Right lobe of liver (tissue), 6 donors: ENCODE measurements at regions not wholly inside any gene's neighbourhood (a gene's known extent, or its start where the extent isn't known, plus 50 kb on each side); places are given as distances from the start of the nearest gene placed in this dataset.
"Not testable (repeated sequence)": the region's sequence is repeated elsewhere in the genome, so short reads cannot be mapped to it uniquely, and the experiment has no call there.

Experiments used
- ATAC-seq, 4 donors: fragments of 200-7000 bp; cut with Tn5 transposase; one replicate each; pipeline ENCODE4 v1.9.1; 2020; ENCODE audit warnings: mild to moderate bottlenecking in 4 of 4, moderate library complexity in 4 of 4
- DNase-seq, 3 donors: peaks; one replicate each; pipeline ENCODE4 v3.0.0-alpha.2; 2020
- H3K27ac ChIP-seq, 3 donors: fragments of 200-600 bp; one replicate each; pipeline ENCODE4 v1.8.0; 2022
- H3K27me3 ChIP-seq, 2 donors: fragments of 200-600 bp; one replicate each; pipeline ENCODE4 v1.8.0; 2022
- H3K36me3 ChIP-seq, 4 donors: fragments of 200-600 bp; sonication (generic) in 1 of 4; one replicate each; pipeline versions ENCODE4 v1.5.1 to v1.8.0; 2017 to 2022; ENCODE audit warnings: control low read depth in 1 of 4
- H3K4me1 ChIP-seq, 4 donors: fragments of 200-600 bp; sonication (generic) in 1 of 4; one replicate each; pipeline versions ENCODE4 v1.5.1 to v1.8.0; 2017 to 2022; ENCODE audit warnings: control low read depth in 1 of 4
- H3K4me3 ChIP-seq, 3 donors: fragments of 200-600 bp; one replicate each; pipeline ENCODE4 v1.8.0; 2022
- H3K9me3 ChIP-seq, 4 donors: fragments of 200-600 bp; sonication (generic) in 1 of 4; one replicate each; pipeline versions ENCODE4 v1.5.1 to v1.8.0; 2017 to 2022; ENCODE audit warnings: control low read depth in 1 of 4
- CTCF ChIP-seq, 4 donors: fragments of 200-600 bp in 3 of 4; fragments of 450-650 bp in 1 of 4; IDR thresholded peaks; one replicate each; pipeline versions ENCODE4 v1.5.1 to v1.8.0; 2016 to 2022; ENCODE audit warnings: antibody characterized with exemption in 4 of 4, mild to moderate bottlenecking in 2 of 4
- POLR2A ChIP-seq: fragments of 450-650 bp; IDR thresholded peaks from one replicate; pipeline ENCODE4 v1.6.1; 2017; ENCODE audit warnings: antibody characterized with exemption, mild to moderate bottlenecking
- WGBS: methylation state at CpG from one replicate; pipeline ENCODE4 v1.1.6; 2018; ENCODE audit warnings: low coverage, low lambda C conversion rate; ENCODE audit not compliant: insufficient coverage; ENCODE audit errors: missing lambda C conversion rate; 5-methylcytosine and 5-hydroxymethylcytosine counted together
- intact Hi-C, 2 donors: fragments of 100-400 bp; cut with DNase I; formaldehyde crosslinking; loops; one replicate each; pipeline versions ENCODE4 v1.11.2 to v1.14.1; 2022
- donor health status: DM: no; HTN: yes; CAD: no.
- donor health status: DM: no; HTN: no; CAD: no.
- donor health status: DM: no; HTN: no; CAD: no.
- donor health status: DM: no; HTN: yes; CAD: no.
- donor health status: DM: no; HTN: yes; CAD: no.

DNA sequence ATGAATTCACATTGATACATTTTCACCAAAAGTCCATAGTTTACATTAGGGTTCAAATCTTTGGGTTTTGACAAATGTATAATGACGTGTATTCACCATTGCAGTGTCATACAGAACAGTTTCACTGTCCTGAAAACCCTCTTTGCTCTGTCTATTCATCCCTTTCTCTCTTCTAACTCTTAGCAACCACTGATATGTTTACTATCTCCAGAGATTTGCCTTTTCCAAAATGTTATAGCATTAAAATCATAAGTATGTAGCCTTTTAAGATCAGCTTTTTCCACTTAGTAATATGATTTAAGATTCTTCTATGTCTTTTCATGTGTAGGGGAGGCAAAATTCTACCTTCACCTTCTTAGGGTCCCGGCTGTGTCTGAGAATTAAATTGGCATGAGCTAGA, 203.8 kb downstream of the TPRG1 start:
- no peaks in the 10 kb centered on the region for H3K36me3 ChIP-seq
- H3K27me3 ChIP-seq, result no peaks in the 10 kb centered on the region
- no peak for DNase-seq
- H3K27ac ChIP-seq, result no peak overlapping the region
- intact Hi-C loops, result no loop called here
- no peak for ATAC-seq
- H3K4me1 ChIP-seq, result no peaks in the 10 kb centered on the region
- H3K4me3 ChIP-seq, result no peak overlapping the region
- 57% methylated on average over 2 of the region's 2 CpGs for WGBS
- TF ChIP-seq POLR2A (no peak), CTCF (IDR thresholded peaks at IDR 0.05) (no peak)
- H3K9me3 ChIP-seq, result peaks cover 0 to 4% (median 0%) of the 10 kb centered on the region in 4 donors

- no peaks in the 10 kb centered on the region for H3K36me3 ChIP-seq
- no peaks in the 10 kb centered on the region for H3K9me3 ChIP-seq
- intact Hi-C loops, result no loop called here
- H3K4me3 ChIP-seq, result no peak overlapping the region
- no peak for TF ChIP-seq CTCF (IDR thresholded peaks at IDR 0.05)
- no peak for TF ChIP-seq POLR2A
- H3K27ac ChIP-seq, result no peak overlapping the region
- no peaks in the 10 kb centered on the region for H3K4me1 ChIP-seq
- peak in 3 of 4 donors; percentile 50 to 62 (median 59) for ATAC-seq
- WGBS, result 64% methylated on average over 1 of the region's 1 CpG
- no peak for DNase-seq
- H3K27me3 ChIP-seq, result no peaks in the 10 kb centered on the region
Observed at GRCh38 chr3:189383630-189384029, 211.9 kb downstream of the TPRG1 start.

DNA sequence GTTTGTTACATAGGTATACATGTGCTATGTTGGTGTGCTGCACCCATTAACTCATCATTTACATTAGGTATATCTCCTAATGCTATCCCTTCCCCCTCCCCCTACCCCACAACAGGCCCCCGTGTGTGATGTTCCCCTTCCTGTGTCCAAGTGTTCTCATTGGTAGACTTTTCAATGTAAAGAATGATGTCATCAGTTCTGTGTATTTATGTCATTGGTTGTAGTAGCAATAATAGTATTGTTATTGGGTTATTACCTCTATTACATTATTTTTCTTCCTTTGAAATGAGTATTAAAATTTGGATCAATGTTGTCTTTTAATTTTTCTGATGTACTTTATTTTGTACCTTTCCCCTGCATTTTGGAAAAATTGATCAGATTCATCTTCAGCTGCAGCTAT, 214.1 kb downstream of the TPRG1 start:
- intact Hi-C loops, H3K27me3 ChIP-seq, H3K36me3 ChIP-seq, H3K9me3 ChIP-seq, DNase-seq, ATAC-seq, H3K4me1 ChIP-seq, H3K4me3 ChIP-seq, H3K27ac ChIP-seq: not testable (repeated sequence)
- 58% methylated on average over 1 of the region's 1 CpG for WGBS

DNA sequence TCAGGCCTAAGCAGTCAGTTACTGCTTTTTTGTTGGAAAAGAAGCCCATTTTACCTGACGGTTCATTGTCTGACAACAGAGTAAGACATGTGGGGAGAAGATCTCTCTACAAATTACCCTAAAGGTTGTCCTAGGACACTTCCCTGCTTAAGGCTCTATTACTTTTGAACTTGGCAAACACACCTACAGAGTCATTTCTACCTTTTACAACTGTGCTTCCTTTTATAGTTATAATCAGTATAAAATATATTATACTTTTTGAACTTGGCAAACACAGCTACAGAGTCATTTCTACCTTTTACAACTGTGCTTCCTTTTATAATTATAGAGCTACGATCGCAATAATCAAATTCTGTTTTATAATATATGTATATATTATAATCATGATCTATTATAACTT, 215.0 kb downstream of the TPRG1 start:
- Histone ChIP-seq H3K27ac (no peak overlapping the region), H3K4me1 (no peaks in the 10 kb centered on the region), H3K27me3 (no peaks in the 10 kb centered on the region), H3K4me3 (no peak overlapping the region), H3K9me3 (no peaks in the 10 kb centered on the region), H3K36me3 (no peaks in the 10 kb centered on the region)
- no peak for ATAC-seq
- 72% methylated on average over 3 of the region's 3 CpGs for WGBS
- TF ChIP-seq CTCF (IDR thresholded peaks at IDR 0.05), result no peak
- DNase-seq, result no peak
- intact Hi-C loops, result no loop called here

- Histone ChIP-seq H3K27ac (no peak overlapping the region), H3K36me3 (no peaks in the 10 kb centered on the region), H3K27me3 (no peaks in the 10 kb centered on the region), H3K9me3 (no peaks in the 10 kb centered on the region), H3K4me1 (no peaks in the 10 kb centered on the region), H3K4me3 (no peak overlapping the region)
- intact Hi-C loops, result no loop called here
- ATAC-seq (no peak), DNase-seq (no peak)
- TF ChIP-seq CTCF (IDR thresholded peaks at IDR 0.05), result no peak
- TF ChIP-seq POLR2A, result no peak
- 83% methylated on average over 4 of the region's 4 CpGs for WGBS
Observed at GRCh38 chr3:189389346-189389745, 217.6 kb downstream of the TPRG1 start.
